NCI-H526 treated with DMSO at 0.1 percent for 48 hours (cell line): ENCODE measurements at regions not wholly inside any gene's neighbourhood (a gene's known extent, or its start where the extent isn't known, plus 50 kb on each side); places are given as distances from the start of the nearest gene placed in this dataset.

Experiments
- DNase-seq: peaks from one replicate; lab custom pipeline; 2025; lab: John Stamatoyannopoulos, UW

- no peak for DNase-seq
Measured at GRCh38 chr11:134624166-134624920, 212.3 kb upstream of the B3GAT1 start.

GRCh38 chr11:134623711-134624110 lies 211.7 kb upstream of the B3GAT1 start:
- DNase-seq: no peak

GRCh38 chr11:134622458-134622857 lies 210.4 kb upstream of the B3GAT1 start:
- no peak for DNase-seq

- DNase-seq: no peak
Measured at GRCh38 chr11:134617360-134617759, 205.3 kb upstream of the B3GAT1 start.

GRCh38 chr11:134616038-134616437 lies 204.0 kb upstream of the B3GAT1 start:
- no peak for DNase-seq

- DNase-seq: no peak
Measured at GRCh38 chr11:134615041-134615615, 203.1 kb upstream of the B3GAT1 start.

- no peak for DNase-seq
Measured at GRCh38 chr11:134614141-134614540, 202.1 kb upstream of the B3GAT1 start.

- no peak for DNase-seq
Measured at GRCh38 chr11:134613646-134614045, 201.6 kb upstream of the B3GAT1 start.

GRCh38 chr11:134612140-134613030 lies 200.3 kb upstream of the B3GAT1 start:
- DNase-seq: no peak

- DNase-seq: no peak
Measured at GRCh38 chr11:134611537-134611936, 199.5 kb upstream of the B3GAT1 start.

GRCh38 chr11:134610116-134610910 lies 198.3 kb upstream of the B3GAT1 start:
- no peak for DNase-seq

- no peak for DNase-seq
Measured at GRCh38 chr11:134609361-134610115, 197.5 kb upstream of the B3GAT1 start.

GRCh38 chr11:134607963-134608750 lies 196.1 kb upstream of the B3GAT1 start:
- peak; percentile 71 for DNase-seq

- no peak for DNase-seq
Measured at GRCh38 chr11:134606251-134606650, 194.2 kb upstream of the B3GAT1 start.

- DNase-seq: no peak
Measured at GRCh38 chr11:134604886-134605285, 192.8 kb upstream of the B3GAT1 start.

- DNase-seq: no peak
Measured at GRCh38 chr11:134599299-134599771, 187.3 kb upstream of the B3GAT1 start.

- no peak for DNase-seq
Measured at GRCh38 chr11:134598368-134598767, 186.3 kb upstream of the B3GAT1 start.

- no peak for DNase-seq
Measured at GRCh38 chr11:134597452-134597851, 185.4 kb upstream of the B3GAT1 start.

GRCh38 chr11:134596404-134596803 lies 184.4 kb upstream of the B3GAT1 start:
- DNase-seq: no peak

- DNase-seq: peak; percentile 80
Measured at GRCh38 chr11:134592391-134592990, 180.4 kb upstream of the B3GAT1 start.
